ENCODE measurements at regions not wholly inside any gene's neighbourhood (a gene's known extent, or its start where the extent isn't known, plus 50 kb on each side); places are given as distances from the start of the nearest gene placed in this dataset.

GRCh38 chr14:54226103-54226502 lies 170.7 kb upstream of the CDKN3 start:
- H3K27me3 ChIP-seq (ENCODE audit: insufficient read depth), result peaks cover 13% of the 10 kb centered on the region; the same call in 1 of the 2 replicates
- no peak overlapping the region for H3K9ac ChIP-seq
- H4K20me1 ChIP-seq (ENCODE audit: insufficient read depth), result no peaks in the 10 kb centered on the region
- ChIA-PET POLR2A (no interaction called here), CTCF (no interaction called here)
- 39% methylated on average over 2 of the region's 2 CpGs for WGBS (ENCODE audit: low lambda C conversion rate)
- H3K4me2 ChIP-seq, result no peak overlapping the region
- H3K27ac ChIP-seq (ENCODE audit: low read depth in 2 of 2, low read length in 1 of 2), result no peak overlapping the region
- H3K9me2 ChIP-seq, result no peaks in the 10 kb centered on the region
- DNase-seq, result no peak
- TF ChIP-seq ZBTB33 (IDR thresholded peaks at IDR 0.05; ENCODE audit: borderline replicate concordance, low read depth) (no peak), FOXM1 (IDR thresholded peaks at IDR 0.05; ENCODE audit: low read depth) (no peak), POLR2AphosphoS5 (IDR thresholded peaks at IDR 0.05; ENCODE audit: low read depth, low read length) (no peak), ELF1 (IDR thresholded peaks at IDR 0.05) (no peak), RFX5 (IDR thresholded peaks at IDR 0.05; ENCODE audit: low read length) (no peak), EZH2phosphoT487 (IDR thresholded peaks at IDR 0.05; ENCODE audit: borderline replicate concordance, low read depth) (no peak), IRF3 (IDR thresholded peaks at IDR 0.05; ENCODE audit: low read depth, low read length) (no peak), NFIC (IDR thresholded peaks at IDR 0.05; ENCODE audit: borderline replicate concordance) (no peak), TEAD4 (IDR thresholded peaks at IDR 0.05; ENCODE audit: borderline replicate concordance, insufficient read depth) (no peak), FOSL2 (IDR thresholded peaks at IDR 0.05; ENCODE audit: borderline replicate concordance, low read depth) (no peak), PBX3 (IDR thresholded peaks at IDR 0.05) (no peak), FOXJ3 (CRISPR knock-in tag; IDR thresholded peaks at IDR 0.05) (no peak), RAD21 (IDR thresholded peaks at IDR 0.05; ENCODE audit: low read length) (no peak), REST (IDR thresholded peaks at IDR 0.05; ENCODE audit: low read depth, low read length) (no peak), EP300 (IDR thresholded peaks at IDR 0.05; ENCODE audit: borderline replicate concordance in 1 of 2, low read depth in 1 of 2, low read length in 1 of 2) (no peak), MAX (IDR thresholded peaks at IDR 0.05; ENCODE audit: low read depth) (no peak), USF1 (IDR thresholded peaks at IDR 0.05; ENCODE audit: borderline replicate concordance, low read depth) (no peak), CTCF (IDR thresholded peaks at IDR 0.05) (no peak), YY1 (IDR thresholded peaks at IDR 0.05; ENCODE audit: low read depth) (no peak)
- H2AFZ ChIP-seq (ENCODE audit: low read depth), result no peak overlapping the region
- H3F3A ChIP-seq (replicated peaks; ENCODE audit: insufficient read depth), result no peaks in the 10 kb centered on the region
- no peaks in the 10 kb centered on the region for H3K79me2 ChIP-seq (ENCODE audit: insufficient read depth)
- no peaks in the 10 kb centered on the region for H3K9me3 ChIP-seq
- H3K4me1 ChIP-seq (ENCODE audit: control insufficient read depth in 1 of 2, insufficient read depth in 2 of 2, low read depth in 1 of 2, low read length in 1 of 2), result peaks cover 0 to 21% of the 10 kb centered on the region in 2 experiments; a peak in 2 of 4 replicates
- no peaks in the 10 kb centered on the region for H3K36me3 ChIP-seq (replicated peaks in 1 of 2; ENCODE audit: control insufficient read depth in 1 of 2, insufficient read depth in 2 of 2, low read length in 1 of 2)
- no peak overlapping the region for H3K4me3 ChIP-seq (ENCODE audit: low read depth in 2 of 2, low read length in 1 of 2)

All from SK-N-SH (cell line).